Mucosa of gallbladder (tissue), 1 donor: ENCODE measurements at regions not wholly inside any gene's neighbourhood (a gene's known extent, or its start where the extent isn't known, plus 50 kb on each side); places are given as distances from the start of the nearest gene placed in this dataset.
"Not testable (repeated sequence)": the region's sequence is repeated elsewhere in the genome, so short reads cannot be mapped to it uniquely, and the experiment has no call there.

Source experiments
- DNase-seq: peaks from one replicate; pipeline ENCODE4 v3.0.0-alpha.2; 2020; ENCODE audit warnings: low spot score
- donor health status: DM: no; HTN: no; CAD: no.

- no peak for DNase-seq
These were observed 628.2 kb downstream of the ETNK1 start for GRCh38 chr12:23253191-23253590.

DNA sequence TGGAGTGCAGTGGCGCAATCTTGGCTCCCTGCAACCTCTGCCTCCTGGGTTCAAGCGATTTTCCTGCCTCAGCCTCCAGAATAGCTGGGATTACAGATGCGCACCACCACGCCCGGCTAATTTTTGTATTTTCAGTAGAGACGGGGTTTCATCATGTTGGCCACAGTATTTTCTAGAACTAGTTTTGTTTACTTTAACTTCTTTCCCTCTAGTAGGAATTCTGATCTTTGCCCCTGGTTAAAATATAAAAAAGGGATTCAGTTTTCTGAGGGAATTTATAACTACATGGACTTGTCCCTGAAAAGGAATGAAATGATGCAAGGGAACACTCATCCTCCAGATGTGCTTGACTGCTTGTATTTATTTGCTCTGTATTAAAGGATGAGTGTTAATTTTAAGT is 628.9 kb downstream of the ETNK1 start:
- not testable (repeated sequence) for DNase-seq

DNA sequence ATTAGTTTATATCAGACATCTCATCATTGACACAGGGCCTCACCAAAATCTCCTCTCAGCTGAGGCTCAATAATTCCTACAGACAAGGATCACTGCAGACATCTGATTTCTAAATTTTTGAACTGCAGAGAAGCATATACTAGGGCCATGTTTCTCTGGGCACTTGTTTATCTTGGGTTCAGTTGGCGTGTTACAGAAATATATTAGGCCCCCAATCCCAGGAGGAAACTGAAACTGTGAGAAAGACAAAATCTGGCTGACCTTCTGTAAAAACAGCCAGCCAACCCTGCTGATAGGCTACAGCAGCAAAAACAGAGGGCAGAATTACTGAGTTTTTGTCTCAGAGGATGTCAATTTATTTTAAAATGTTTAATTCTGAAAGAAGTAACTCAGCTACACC is 634.6 kb downstream of the ETNK1 start:
- no peak for DNase-seq

DNA sequence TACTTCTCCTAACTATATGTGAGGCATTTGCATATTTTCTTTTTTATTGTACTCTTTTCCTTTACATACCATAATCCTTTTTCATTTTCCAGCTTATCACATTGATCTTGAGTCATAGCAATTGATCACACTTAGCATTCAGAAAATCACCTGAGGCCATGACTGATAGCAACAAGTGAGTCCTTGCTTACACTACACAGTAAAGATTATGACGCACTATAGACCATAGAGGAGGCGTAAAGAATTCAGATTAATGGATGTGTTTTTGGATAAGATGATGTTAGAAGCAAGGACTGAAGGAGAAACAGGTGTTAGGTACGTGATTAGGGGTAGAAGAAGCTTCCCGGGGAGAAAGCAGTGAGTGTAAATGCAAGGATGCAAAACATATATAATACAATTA is 637.7 kb downstream of the ETNK1 start:
- no peak for DNase-seq

GRCh38 chr12:23277831-23278230 is 652.9 kb downstream of the ETNK1 start:
- DNase-seq = no peak

- no peak for DNase-seq
These were observed 656.3 kb downstream of the ETNK1 start for GRCh38 chr12:23281295-23281694.

GRCh38 chr12:23282701-23283100 is 657.7 kb downstream of the ETNK1 start:
- DNase-seq = no peak

DNA sequence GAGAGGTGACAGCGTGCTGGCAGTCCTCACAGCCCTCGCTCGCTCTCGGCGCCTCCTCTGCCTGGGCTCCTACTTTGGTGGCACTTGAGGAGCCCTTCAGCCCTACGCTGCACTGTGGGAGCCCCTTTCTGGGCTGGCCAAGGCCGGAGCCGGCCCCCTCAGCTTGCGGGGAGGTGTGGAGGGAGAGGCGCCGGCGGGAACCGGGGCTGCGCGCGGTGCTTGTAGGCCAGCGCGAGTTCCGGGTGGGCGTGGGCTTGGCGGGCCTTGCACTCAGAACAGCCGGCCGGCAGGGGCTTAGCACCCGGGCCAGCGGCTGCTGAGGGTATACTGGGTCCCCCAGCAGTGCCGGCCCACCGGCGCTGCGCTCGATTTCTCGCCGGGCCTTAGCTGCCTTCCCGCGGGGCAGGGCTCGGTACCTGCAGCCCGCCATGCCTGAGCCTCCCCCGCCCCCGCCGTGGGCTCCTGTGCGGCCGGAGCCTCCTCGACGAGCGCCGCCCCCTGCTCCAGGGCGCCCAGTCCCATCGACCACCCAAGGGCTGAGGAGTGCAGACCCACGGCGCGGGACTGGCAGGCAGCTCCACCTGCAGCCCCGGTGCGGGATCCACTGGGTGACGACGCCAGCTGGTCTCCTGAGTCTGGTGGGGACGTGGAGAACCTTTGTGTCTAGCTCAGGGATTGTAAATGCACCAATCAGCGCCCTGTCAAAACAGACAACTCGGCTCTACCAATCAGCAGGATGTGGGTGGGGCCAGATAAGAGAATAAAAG is 661.0 kb downstream of the ETNK1 start:
- DNase-seq = not testable (repeated sequence)

DNA sequence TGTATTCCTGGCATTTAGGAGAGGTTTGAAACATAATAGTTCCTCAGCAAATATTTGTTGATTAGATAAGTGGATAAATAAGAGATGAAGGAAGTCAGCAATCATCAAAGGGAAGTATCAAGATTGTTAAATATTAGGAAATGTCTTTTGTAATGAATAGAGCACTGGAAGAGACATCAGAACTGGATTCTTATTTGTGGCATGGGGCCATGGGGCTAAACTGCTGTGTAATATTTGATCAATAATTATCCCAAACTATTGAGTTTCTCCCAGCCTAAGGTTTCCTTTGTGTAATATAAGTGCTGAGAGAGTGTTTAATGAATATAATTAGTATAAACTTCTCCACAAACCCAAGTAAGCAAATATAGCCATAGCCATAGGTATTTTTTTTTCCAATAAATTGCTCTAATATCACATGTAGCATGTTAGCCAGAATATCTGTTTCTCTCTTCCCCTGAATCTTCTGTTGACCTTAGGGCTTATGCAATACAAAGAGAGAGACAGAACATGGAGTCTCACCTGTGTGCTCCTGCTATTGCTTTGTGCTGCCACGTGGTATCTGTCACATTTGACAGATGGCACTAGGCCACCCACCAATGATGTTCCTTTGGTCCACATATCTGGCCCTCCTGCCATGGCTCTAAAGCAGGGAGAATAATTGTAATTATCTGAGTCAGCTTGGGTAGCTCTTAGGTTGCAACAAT is 658.7 kb downstream of the SOX5 start:
- DNase-seq = no peak

DNA sequence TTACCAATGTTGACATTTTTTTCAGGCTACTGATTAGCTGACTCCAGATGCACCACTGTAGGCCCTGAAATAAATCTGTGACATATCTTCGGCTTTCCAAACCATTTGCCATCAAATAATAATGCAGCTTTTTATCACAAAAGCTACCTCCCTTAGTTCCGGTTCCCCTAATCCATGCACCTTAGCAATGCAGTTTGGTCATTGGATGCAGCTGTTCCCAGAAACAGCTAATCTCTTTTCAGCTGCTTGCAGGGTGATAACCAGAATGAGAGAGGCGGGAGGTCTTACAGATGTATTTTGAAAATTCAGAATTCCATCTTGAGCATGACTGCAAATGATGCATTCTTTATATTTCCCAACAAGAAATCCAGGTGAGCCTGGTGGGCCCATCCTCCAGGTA is 646.2 kb downstream of the SOX5 start:
- DNase-seq = no peak

- DNase-seq = no peak
These were observed 645.6 kb downstream of the SOX5 start for GRCh38 chr12:23303821-23304220.

DNA sequence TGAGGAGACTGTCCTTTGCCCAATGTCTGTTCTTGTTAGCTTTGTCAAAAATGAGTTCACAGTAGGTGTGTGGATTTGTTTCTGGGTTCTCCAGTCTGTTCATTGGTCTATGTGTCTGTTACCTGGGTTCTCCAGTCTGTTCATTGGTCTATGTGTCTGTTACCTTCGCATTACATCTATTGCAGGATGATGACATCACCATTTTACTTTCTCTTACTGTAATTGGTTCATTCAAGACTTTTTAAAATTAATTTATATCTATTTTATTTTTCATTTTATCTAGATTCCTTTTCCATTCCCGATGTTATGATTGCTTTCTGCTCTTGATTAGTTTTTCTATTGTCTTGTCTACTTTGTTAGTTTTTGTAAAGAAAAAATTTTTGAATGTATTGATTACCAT is 615.5 kb downstream of the SOX5 start:
- DNase-seq = no peak

GRCh38 chr12:23335593-23335992 is 613.9 kb downstream of the SOX5 start:
- no peak for DNase-seq

GRCh38 chr12:23337213-23337612 is 612.3 kb downstream of the SOX5 start:
- no peak for DNase-seq

DNA sequence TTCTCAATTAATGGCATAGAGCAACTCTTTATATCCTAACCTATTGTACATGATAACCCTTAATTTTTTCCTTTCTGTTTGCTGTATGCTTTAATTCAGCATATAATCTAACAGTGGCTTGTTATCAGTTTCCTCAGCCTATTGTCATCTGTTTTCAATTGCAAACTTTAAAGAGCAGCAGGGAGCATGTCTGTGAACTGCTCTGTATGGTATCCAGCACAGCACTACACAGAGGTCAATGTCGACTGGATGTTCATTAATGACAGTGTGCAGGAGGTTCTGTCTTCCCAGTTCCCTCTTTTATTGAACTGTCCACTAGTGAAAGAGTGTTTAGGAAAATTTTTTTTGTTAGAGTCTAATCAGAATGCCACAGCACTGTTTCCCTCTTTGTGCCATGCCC is 609.1 kb downstream of the SOX5 start:
- DNase-seq = no peak

DNA sequence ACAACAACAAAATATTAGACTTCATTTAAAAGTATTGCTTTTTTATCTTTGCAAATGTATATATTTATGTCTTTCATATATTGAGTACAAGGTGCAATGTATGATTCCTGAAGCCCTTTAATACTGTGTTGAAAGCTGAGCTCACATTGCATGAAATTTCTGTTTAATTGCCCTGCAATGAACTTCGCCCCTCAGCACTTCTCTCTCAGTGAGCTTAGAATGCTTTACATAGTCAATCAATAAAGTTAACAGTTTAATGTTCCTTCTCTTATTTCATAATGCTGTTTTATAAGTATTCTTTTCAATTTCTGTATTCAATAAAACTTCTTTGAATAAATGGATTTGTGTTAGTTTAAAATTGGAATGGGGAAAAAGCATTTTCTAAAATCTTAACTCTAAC is 607.1 kb downstream of the SOX5 start:
- DNase-seq = no peak

- DNase-seq = no peak
These were observed 599.9 kb downstream of the SOX5 start for GRCh38 chr12:23349564-23349963.

- no peak for DNase-seq
These were observed 598.7 kb downstream of the SOX5 start for GRCh38 chr12:23350808-23351207.

DNA sequence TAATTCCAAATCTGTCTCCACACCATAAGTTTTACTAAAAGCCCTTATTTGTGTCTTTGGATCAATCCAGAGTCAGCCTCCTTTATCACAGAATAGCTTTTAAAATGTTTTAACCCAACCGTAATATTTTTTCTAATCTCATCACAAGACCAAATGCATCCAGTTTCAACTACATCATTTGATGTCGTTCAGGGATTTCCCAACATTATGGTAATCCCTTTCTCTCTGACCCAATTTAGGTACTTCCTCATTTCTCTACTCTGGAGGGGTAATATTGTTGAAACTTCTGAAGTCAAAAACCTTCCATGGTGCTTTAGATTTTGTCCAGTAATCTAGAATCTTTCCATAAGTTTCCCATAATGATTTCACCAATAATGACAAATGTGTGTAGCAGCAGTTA is 596.8 kb downstream of the SOX5 start:
- no peak for DNase-seq

GRCh38 chr12:23354800-23355199 is 594.7 kb downstream of the SOX5 start:
- no peak for DNase-seq

DNA sequence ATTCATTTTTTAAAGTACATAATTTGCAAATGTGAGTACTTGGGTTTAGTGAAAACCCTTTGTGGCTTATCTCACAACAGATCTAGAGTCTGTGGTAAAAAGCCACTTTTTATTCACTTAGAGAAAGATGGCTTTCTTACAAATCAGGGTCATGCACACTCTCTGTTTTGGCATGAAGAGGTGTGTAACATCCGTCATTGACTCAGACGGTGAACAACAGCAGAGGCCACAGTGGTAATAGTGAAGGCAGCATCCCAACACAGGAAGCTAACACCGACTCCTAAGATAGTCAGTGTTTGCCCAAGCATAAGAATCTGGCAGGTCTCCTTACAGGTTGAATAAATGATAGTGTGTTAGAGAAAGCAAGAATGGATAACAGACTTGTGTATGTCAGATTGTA is 593.0 kb downstream of the SOX5 start:
- no peak for DNase-seq

DNA sequence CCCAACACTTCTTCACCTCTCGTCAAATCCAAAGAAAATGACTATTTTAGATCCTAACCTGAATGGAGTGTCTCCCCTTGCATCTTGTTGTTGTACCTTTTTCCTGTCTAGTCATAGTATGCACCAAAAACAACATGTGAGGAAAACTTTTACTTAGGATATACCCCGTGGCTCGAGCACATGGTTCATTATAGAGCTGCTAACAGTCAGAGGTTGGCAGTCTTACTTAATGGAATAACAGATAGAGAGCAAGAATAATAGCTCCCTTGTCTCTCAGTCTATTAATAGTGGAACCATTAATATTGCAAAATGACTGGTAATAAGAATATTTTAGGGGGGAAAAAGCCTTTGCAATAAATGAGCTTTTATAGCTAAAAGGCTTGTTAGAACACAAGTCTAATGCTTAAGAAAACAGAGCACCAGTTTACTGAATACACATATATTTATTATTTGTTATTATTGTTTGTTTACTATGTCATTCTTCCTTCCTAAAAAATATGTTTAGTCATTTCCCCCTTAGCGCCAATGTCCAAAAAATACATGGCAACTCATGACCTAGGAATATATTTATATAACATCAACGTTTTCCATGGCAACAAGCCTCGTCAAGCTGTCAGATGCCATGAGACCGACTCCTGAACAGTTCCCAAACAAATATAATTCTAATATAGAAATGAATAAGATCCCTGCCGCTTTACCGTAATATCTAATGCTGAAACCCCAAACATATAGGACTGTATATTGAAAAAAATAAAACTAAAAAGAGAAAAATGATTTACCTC is 592.4 kb downstream of the SOX5 start:
- DNase-seq = no peak
